Tibial artery (tissue), 4 donors: ENCODE measurements at regions not wholly inside any gene's neighbourhood (a gene's known extent, or its start where the extent isn't known, plus 50 kb on each side); places are given as distances from the start of the nearest gene placed in this dataset.

Experiments
- DNase-seq, 2 donors: peaks; one replicate each; pipeline ENCODE4 v3.0.0-alpha.2; 2019
- H3K27ac ChIP-seq, 2 donors: fragments of 200-600 bp; sonication (generic) in 1 of 2; 1 replicate in 1 of 2; 2 replicates in 1 of 2; pipeline ENCODE4 v1.5.1; 2018 to 2019; ENCODE audit warnings: mild to moderate bottlenecking in 1 of 2
- H3K27me3 ChIP-seq, 2 donors: fragments of 200-600 bp; sonication (generic) in 1 of 2; one replicate each; pipeline versions ENCODE4 v1.5.1 to v1.6.0; 2016 to 2019
- H3K36me3 ChIP-seq, 3 donors: fragments of 200-600 bp; sonication (generic) in 2 of 3; one replicate each; pipeline ENCODE4 v1.5.1; 2016 to 2019; ENCODE audit warnings: mild to moderate bottlenecking in 2 of 3
- H3K4me1 ChIP-seq, 4 donors: fragments of 200-600 bp; sonication (generic) in 2 of 4; 1 replicate in 3 of 4; 2 replicates in 1 of 4; pipeline ENCODE4 v1.5.1; 2016 to 2019
- H3K4me3 ChIP-seq, 2 donors: fragments of 200-600 bp; sonication (generic) in 1 of 2; 1 replicate in 1 of 2; 2 replicates in 1 of 2; pipeline ENCODE4 v1.5.1; 2018 to 2019; ENCODE audit warnings: mild to moderate bottlenecking in 2 of 2
- H3K9me3 ChIP-seq, 3 donors: fragments of 200-600 bp; sonication (generic) in 1 of 3; one replicate each; pipeline ENCODE4 v1.5.1; 2016 to 2019
- intact Hi-C: fragments of 100-400 bp; cut with DNase I; formaldehyde crosslinking; loops from one replicate; pipeline ENCODE4 v1.15.0; 2023; ENCODE audit warnings: low total_unique reads
- TF ChIP-seq, protein P1 (sequence below), 2 experiments: fragments of 200-600 bp in 1 of 2; fragments of 450-650 bp in 1 of 2; IDR thresholded peaks; one replicate each; pipeline ENCODE4 v1.5.1; 2017 to 2019; ENCODE audit warnings: antibody characterized with exemption in 2 of 2, mild to moderate bottlenecking in 1 of 2, moderate library complexity in 1 of 2

- Histone ChIP-seq H3K4me3 (no peak overlapping the region), H3K27me3 (no peaks in the 10 kb centered on the region), H3K36me3 (no peaks in the 10 kb centered on the region), H3K4me1 (no peaks in the 10 kb centered on the region), H3K9me3 (no peaks in the 10 kb centered on the region), H3K27ac (no peak overlapping the region)
- intact Hi-C loops, result no loop called here
- DNase-seq, result no peak
- TF ChIP-seq, protein P1, sequence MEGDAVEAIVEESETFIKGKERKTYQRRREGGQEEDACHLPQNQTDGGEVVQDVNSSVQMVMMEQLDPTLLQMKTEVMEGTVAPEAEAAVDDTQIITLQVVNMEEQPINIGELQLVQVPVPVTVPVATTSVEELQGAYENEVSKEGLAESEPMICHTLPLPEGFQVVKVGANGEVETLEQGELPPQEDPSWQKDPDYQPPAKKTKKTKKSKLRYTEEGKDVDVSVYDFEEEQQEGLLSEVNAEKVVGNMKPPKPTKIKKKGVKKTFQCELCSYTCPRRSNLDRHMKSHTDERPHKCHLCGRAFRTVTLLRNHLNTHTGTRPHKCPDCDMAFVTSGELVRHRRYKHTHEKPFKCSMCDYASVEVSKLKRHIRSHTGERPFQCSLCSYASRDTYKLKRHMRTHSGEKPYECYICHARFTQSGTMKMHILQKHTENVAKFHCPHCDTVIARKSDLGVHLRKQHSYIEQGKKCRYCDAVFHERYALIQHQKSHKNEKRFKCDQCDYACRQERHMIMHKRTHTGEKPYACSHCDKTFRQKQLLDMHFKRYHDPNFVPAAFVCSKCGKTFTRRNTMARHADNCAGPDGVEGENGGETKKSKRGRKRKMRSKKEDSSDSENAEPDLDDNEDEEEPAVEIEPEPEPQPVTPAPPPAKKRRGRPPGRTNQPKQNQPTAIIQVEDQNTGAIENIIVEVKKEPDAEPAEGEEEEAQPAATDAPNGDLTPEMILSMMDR (IDR thresholded peaks at IDR 0.05), result no peak
Observed at GRCh38 chr5:3265936-3266335, 329.7 kb upstream of the IRX1 start.

GRCh38 chr5:3265131-3265885 is 330.3 kb upstream of the IRX1 start:
- no peaks in the 10 kb centered on the region for H3K27me3 ChIP-seq
- H3K9me3 ChIP-seq, result no peaks in the 10 kb centered on the region
- no peaks in the 10 kb centered on the region for H3K36me3 ChIP-seq
- H3K4me3 ChIP-seq, result no peak overlapping the region
- no peaks in the 10 kb centered on the region for H3K4me1 ChIP-seq
- DNase-seq, result no peak
- no peak overlapping the region for H3K27ac ChIP-seq
- TF ChIP-seq, protein P1 (IDR thresholded peaks at IDR 0.05), result no peak
- intact Hi-C loops, result no loop called here

GRCh38 chr5:3262451-3262850 is 333.2 kb upstream of the IRX1 start:
- TF ChIP-seq, protein P1 (IDR thresholded peaks at IDR 0.05), result no peak
- intact Hi-C loops, result no loop called here
- H3K4me1 ChIP-seq, result no peaks in the 10 kb centered on the region

DNA sequence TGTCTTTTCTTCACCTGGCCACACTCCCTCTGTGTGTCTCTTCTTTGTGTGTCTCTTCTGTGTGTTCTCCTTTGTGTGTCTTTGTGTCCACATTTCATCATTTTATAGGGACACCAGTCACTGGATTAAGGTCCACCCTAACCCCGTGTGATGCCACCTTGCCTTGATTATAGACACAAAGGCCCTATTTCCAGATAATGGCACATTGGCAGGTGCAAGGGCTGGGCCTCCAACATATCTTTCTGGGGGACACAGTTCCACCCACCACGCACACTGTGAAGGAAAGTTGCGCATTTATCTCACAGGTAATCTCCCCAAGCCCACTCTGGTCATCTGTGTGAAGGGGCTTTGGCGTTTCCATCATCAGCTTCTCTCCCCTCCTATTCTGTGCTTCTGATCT is 334.6 kb upstream of the IRX1 start:
- Histone ChIP-seq H3K27me3 (no peaks in the 10 kb centered on the region), H3K4me1 (no peaks in the 10 kb centered on the region), H3K36me3 (no peaks in the 10 kb centered on the region), H3K27ac (no peak overlapping the region), H3K9me3 (no peaks in the 10 kb centered on the region), H3K4me3 (no peak overlapping the region)
- TF ChIP-seq, protein P1 (IDR thresholded peaks at IDR 0.05), result no peak
- DNase-seq, result no peak
- intact Hi-C loops, result no loop called here

More at GRCh38 chr5:3262451-3262850, 333.2 kb upstream of the IRX1 start:
- no peak for DNase-seq
- no peaks in the 10 kb centered on the region for H3K36me3 ChIP-seq
- no peaks in the 10 kb centered on the region for H3K27me3 ChIP-seq
- H3K27ac ChIP-seq, result no peak overlapping the region
- no peaks in the 10 kb centered on the region for H3K9me3 ChIP-seq
- H3K4me3 ChIP-seq, result no peak overlapping the region

DNA sequence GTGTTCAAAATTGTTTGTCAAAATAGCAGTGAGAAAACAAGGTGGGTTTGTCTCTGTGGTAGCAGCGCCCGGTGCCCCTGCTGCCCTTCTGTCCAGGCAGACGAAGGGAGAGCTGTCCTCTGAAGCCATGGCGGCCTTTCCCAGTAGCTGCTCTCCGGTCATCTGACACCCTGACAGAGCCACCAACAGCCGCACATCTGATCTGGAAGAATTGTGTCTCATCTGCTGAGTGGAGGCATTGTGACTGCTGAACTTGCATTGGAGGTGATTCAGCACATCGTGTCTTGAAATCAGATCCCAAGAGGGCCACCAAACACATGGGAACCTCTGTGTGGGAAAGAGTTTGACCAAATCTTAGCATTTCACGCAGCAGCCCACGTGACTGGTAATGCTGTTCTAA is 337.6 kb upstream of the IRX1 start:
- Histone ChIP-seq H3K27ac (no peak overlapping the region), H3K4me1 (no peaks in the 10 kb centered on the region), H3K27me3 (no peaks in the 10 kb centered on the region), H3K9me3 (no peaks in the 10 kb centered on the region), H3K36me3 (no peaks in the 10 kb centered on the region), H3K4me3 (no peak overlapping the region)
- TF ChIP-seq, protein P1 (IDR thresholded peaks at IDR 0.05), result no peak
- intact Hi-C loops, result no loop called here
- DNase-seq, result no peak
